HG03045 (cell line): ENCODE measurements at regions not wholly inside any gene's neighbourhood (a gene's known extent, or its start where the extent isn't known, plus 50 kb on each side); places are given as distances from the start of the nearest gene placed in this dataset.
"Not testable (repeated sequence)": the region's sequence is repeated elsewhere in the genome, so short reads cannot be mapped to it uniquely, and the experiment has no call there.

Source experiments
- ATAC-seq: cut with Tn5 transposase; IDR thresholded peaks from one replicate; pipeline ENCODE4 v1.9.1; 2021; ENCODE audit warnings: mild to moderate bottlenecking, moderate library complexity; ENCODE audit not compliant: unreplicated experiment

GRCh38 chr5:42872865-42873264 is 61.2 kb upstream of the SELENOP start:
- no peak for ATAC-seq

GRCh38 chr5:42870882-42871418 is 59.3 kb upstream of the SELENOP start:
- ATAC-seq = no peak

GRCh38 chr5:42868417-42868816 is 56.7 kb upstream of the SELENOP start:
- not testable (repeated sequence) for ATAC-seq

- ATAC-seq = not testable (repeated sequence)
These were observed 53.1 kb upstream of the SELENOP start for GRCh38 chr5:42864749-42865148.
